ENCODE measurements at regions not wholly inside any gene's neighbourhood (a gene's known extent, or its start where the extent isn't known, plus 50 kb on each side); places are given as distances from the start of the nearest gene placed in this dataset.

DNA sequence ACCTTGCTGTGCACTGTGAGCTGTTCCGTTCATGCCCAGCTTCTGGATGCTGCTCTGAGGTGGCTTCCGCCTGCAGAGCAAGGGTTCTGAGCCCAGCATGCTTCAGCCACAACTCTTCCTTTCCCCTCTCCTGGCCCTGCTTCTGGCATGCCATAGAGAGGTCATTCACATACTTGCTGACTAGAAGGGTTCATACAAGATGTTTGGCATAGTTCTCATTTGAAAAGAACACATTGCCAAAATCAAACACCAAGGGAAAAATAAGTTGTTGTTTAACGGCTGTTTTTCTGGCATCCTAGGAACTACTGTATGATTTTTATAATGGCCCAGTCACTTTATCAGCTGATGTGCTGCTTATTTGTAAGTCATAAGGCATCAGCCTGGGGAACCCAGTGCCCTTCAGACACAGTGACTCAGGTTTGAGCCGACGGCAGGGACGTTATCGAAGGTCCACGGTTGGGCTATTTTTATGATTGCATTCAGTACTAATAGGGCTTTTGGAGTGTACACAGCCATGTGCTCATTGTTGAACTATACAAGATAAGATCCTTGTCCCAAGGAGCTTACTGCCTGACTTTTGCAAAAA, 53.9 kb upstream of the CTAGE1 start:
- TF ChIP-seq POLR2AphosphoS5 (IDR thresholded peaks at IDR 0.05; ENCODE audit: low read depth, low read length) (no peak), SIN3A (IDR thresholded peaks at IDR 0.05; ENCODE audit: borderline replicate concordance, insufficient read depth, low read length) (no peak)
